ENCODE measurements at regions not wholly inside any gene's neighbourhood (a gene's known extent, or its start where the extent isn't known, plus 50 kb on each side); places are given as distances from the start of the nearest gene placed in this dataset.

DNA sequence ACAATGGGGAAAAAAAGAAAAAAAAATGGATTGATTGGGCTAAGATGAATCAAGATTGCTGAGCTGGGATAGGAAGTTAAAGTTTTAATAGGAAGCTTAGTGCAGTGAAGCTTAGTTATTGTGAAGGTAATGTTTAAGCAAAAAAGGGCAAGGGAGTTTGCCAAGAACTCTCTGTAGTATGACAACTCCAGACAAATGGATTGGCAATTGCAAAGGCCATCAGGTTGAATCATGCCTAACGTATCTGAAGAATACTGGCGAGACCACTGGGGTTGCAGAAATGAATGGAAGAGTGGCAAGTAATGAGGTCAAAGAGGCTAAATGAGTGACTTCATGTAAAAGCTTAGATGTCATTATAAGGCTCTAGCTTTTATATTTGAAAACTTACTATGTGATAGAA lies 1654.0 kb downstream of the PCDH7 start:
- TF ChIP-seq POLR2AphosphoS5 (IDR thresholded peaks at IDR 0.05; ENCODE audit: low read depth, low read length) (no peak), REST (IDR thresholded peaks at IDR 0.05; ENCODE audit: insufficient read depth in 1 of 2, low read depth in 2 of 2, low read length in 1 of 2) (no peak), SIN3A (IDR thresholded peaks at IDR 0.05; ENCODE audit: borderline replicate concordance, insufficient read depth, low read depth, low read length) (no peak), TCF7L2 (IDR thresholded peaks at IDR 0.05; ENCODE audit: low read depth, low read length) (no peak)
- TF ChIP-seq, protein P1, sequence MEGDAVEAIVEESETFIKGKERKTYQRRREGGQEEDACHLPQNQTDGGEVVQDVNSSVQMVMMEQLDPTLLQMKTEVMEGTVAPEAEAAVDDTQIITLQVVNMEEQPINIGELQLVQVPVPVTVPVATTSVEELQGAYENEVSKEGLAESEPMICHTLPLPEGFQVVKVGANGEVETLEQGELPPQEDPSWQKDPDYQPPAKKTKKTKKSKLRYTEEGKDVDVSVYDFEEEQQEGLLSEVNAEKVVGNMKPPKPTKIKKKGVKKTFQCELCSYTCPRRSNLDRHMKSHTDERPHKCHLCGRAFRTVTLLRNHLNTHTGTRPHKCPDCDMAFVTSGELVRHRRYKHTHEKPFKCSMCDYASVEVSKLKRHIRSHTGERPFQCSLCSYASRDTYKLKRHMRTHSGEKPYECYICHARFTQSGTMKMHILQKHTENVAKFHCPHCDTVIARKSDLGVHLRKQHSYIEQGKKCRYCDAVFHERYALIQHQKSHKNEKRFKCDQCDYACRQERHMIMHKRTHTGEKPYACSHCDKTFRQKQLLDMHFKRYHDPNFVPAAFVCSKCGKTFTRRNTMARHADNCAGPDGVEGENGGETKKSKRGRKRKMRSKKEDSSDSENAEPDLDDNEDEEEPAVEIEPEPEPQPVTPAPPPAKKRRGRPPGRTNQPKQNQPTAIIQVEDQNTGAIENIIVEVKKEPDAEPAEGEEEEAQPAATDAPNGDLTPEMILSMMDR (IDR thresholded peaks at IDR 0.05) = no peak

Data from Panc1 (cell line).